Aorta (tissue), 5 donors: ENCODE measurements at regions not wholly inside any gene's neighbourhood (a gene's known extent, or its start where the extent isn't known, plus 50 kb on each side); places are given as distances from the start of the nearest gene placed in this dataset.

Source experiments
- ATAC-seq: fragments of 200-7000 bp; cut with Tn5 transposase; one replicate; pipeline ENCODE4 v1.9.1; 2022; ENCODE audit warnings: moderate library complexity; ENCODE audit not compliant: low FRiP score
- DNase-seq, 2 donors: peaks; one replicate each; pipeline ENCODE4 v3.0.0-alpha.2; 2020
- H3K27ac ChIP-seq, 2 donors: one replicate each; pipeline ENCODE4 v1.5.1; 2013; ENCODE audit warnings: low read length in 2 of 2, mild to moderate bottlenecking in 2 of 2, moderate library complexity in 2 of 2, control low read depth in 1 of 2, inconsistent platforms in 1 of 2, low read depth in 1 of 2
- H3K27me3 ChIP-seq, 2 donors: one replicate each; pipeline ENCODE4 v1.6.1; 2013; ENCODE audit warnings: control low read depth in 1 of 2, low read length in 1 of 2, mild to moderate bottlenecking in 1 of 2, moderate library complexity in 1 of 2; ENCODE audit not compliant: insufficient read depth in 2 of 2, control insufficient read depth in 1 of 2
- H3K36me3 ChIP-seq, 2 donors: one replicate each; pipeline ENCODE4 v1.6.1; 2013; ENCODE audit warnings: control low read depth in 1 of 2, low read length in 1 of 2, mild to moderate bottlenecking in 1 of 2; ENCODE audit not compliant: insufficient read depth in 2 of 2, control insufficient read depth in 1 of 2
- H3K4me1 ChIP-seq, 2 donors: one replicate each; pipeline ENCODE4 v1.6.1; 2013; ENCODE audit warnings: low read length in 2 of 2, control low read depth in 1 of 2, mild to moderate bottlenecking in 1 of 2, moderate library complexity in 1 of 2; ENCODE audit not compliant: insufficient read depth in 2 of 2, control insufficient read depth in 1 of 2
- H3K4me3 ChIP-seq, 2 donors: one replicate each; pipeline ENCODE4 v1.5.1; 2013; ENCODE audit warnings: low read length in 2 of 2, control low read depth in 1 of 2, mild to moderate bottlenecking in 1 of 2
- H3K9me3 ChIP-seq: one replicate; pipeline ENCODE4 v1.6.1; 2013; ENCODE audit warnings: mild to moderate bottlenecking, low read length; ENCODE audit not compliant: control insufficient read depth
- WGBS, 2 donors: extraction: QIAGEN DNeasy Blood & Tissue Kit; methylation state at CpG; one replicate each; pipeline ENCODE4 v1.1.7; 2013; 5-methylcytosine and 5-hydroxymethylcytosine counted together
- intact Hi-C, 2 donors: fragments of 100-400 bp; cut with DNase I; formaldehyde crosslinking; loops; one replicate each; pipeline versions ENCODE4 v1.14.2 to v1.15.0; 2022
- donor health status: healthy with polysubstance abuse.
- donor health status: Bipolar disorder and iron deficiency.
- donor health status: DM: no; HTN: no; CAD: no.
- donor health status: DM: no; HTN: no; CAD: no.
- donor health status: DM: yes; HTN: yes; CAD: no.

GRCh38 chr2:220064111-220065030 is 436.9 kb downstream of the SLC4A3 start:
- intact Hi-C loops, result no loop called here
- Histone ChIP-seq H3K27me3 (no peaks in the 10 kb centered on the region), H3K4me3 (no peak overlapping the region), H3K9me3 (no peaks in the 10 kb centered on the region), H3K36me3 (no peaks in the 10 kb centered on the region), H3K27ac (no peak overlapping the region), H3K4me1 (peaks cover 0 to 4% of the 10 kb centered on the region in 2 donors)
- DNase-seq (no peak), ATAC-seq (no peak)
- 53 to 57% methylated on average over 13 of the region's 13 CpGs for WGBS, 2 donors

- no peak for ATAC-seq
- Histone ChIP-seq H3K27ac (no peak overlapping the region), H3K4me3 (no peak overlapping the region), H3K27me3 (no peaks in the 10 kb centered on the region), H3K36me3 (no peaks in the 10 kb centered on the region), H3K9me3 (no peaks in the 10 kb centered on the region), H3K4me1 (peaks cover 0 to 4% of the 10 kb centered on the region in 2 donors)
- 51 to 63% methylated on average over 2 of the region's 2 CpGs for WGBS, 2 donors
- DNase-seq, result no peak
- intact Hi-C loops, result no loop called here
Measured at GRCh38 chr2:220065581-220065980, 438.2 kb downstream of the SLC4A3 start.

- no peaks in the 10 kb centered on the region for H3K27me3 ChIP-seq
- H3K27ac ChIP-seq, result no peak overlapping the region
- H3K9me3 ChIP-seq, result no peaks in the 10 kb centered on the region
- no peak overlapping the region for H3K4me3 ChIP-seq
- ATAC-seq (no peak), DNase-seq (no peak)
- H3K36me3 ChIP-seq, result no peaks in the 10 kb centered on the region
- intact Hi-C loops, result no loop called here
- H3K4me1 ChIP-seq, result no peaks in the 10 kb centered on the region
- 49 to 63% methylated on average over 2 of the region's 2 CpGs for WGBS, 2 donors
Measured at GRCh38 chr2:220068846-220069245, 441.4 kb downstream of the SLC4A3 start.

- Histone ChIP-seq H3K4me1 (no peaks in the 10 kb centered on the region), H3K27ac (no peak overlapping the region), H3K36me3 (no peaks in the 10 kb centered on the region), H3K9me3 (no peaks in the 10 kb centered on the region), H3K4me3 (no peak overlapping the region), H3K27me3 (no peaks in the 10 kb centered on the region)
- no peak for DNase-seq
- WGBS, 2 donors, result 95 to 100% methylated on average over 1 of the region's 1 CpG
- intact Hi-C loops, result loop anchor here in 1 of 2 donors (10.0 kb wide), 1 partner anchor 154 kb away; no protein-coding TSS in a partner anchor
- no peak for ATAC-seq
Measured at GRCh38 chr2:220070349-220070748, 442.9 kb downstream of the SLC4A3 start.

GRCh38 chr2:220071696-220072095 is 444.3 kb downstream of the SLC4A3 start:
- DNase-seq (no peak), ATAC-seq (no peak)
- intact Hi-C loops, result loop anchor here in 1 of 2 donors (10.0 kb wide), 1 partner anchor 153 kb away; no protein-coding TSS in a partner anchor
- Histone ChIP-seq H3K4me3 (no peak overlapping the region), H3K36me3 (no peaks in the 10 kb centered on the region), H3K27me3 (no peaks in the 10 kb centered on the region), H3K9me3 (no peaks in the 10 kb centered on the region), H3K27ac (no peak overlapping the region), H3K4me1 (no peaks in the 10 kb centered on the region)
- 78 to 85% methylated on average over 5 of the region's 5 CpGs for WGBS, 2 donors

- Histone ChIP-seq H3K27ac (no peak overlapping the region), H3K9me3 (no peaks in the 10 kb centered on the region), H3K36me3 (no peaks in the 10 kb centered on the region), H3K4me3 (no peak overlapping the region), H3K27me3 (no peaks in the 10 kb centered on the region), H3K4me1 (no peaks in the 10 kb centered on the region)
- WGBS, 2 donors, result 77 to 79% methylated on average over 8 of the region's 8 CpGs
- intact Hi-C loops, result loop anchor here in 1 of 2 donors (10.0 kb wide), 1 partner anchor 152 kb away; no protein-coding TSS in a partner anchor
- ATAC-seq (no peak), DNase-seq (no peak)
Measured at GRCh38 chr2:220072669-220073220, 445.3 kb downstream of the SLC4A3 start.

- H3K27me3 ChIP-seq, result no peaks in the 10 kb centered on the region
- no peak overlapping the region for H3K27ac ChIP-seq
- H3K4me3 ChIP-seq, result no peak overlapping the region
- ATAC-seq (no peak), DNase-seq (no peak)
- H3K4me1 ChIP-seq, result peaks cover 0 to 3% of the 10 kb centered on the region in 2 donors
- intact Hi-C loops, result loop anchor here in 1 of 2 donors (5.0 to 10.0 kb wide), 2 partner anchors 149 to 201 kb away; no protein-coding TSS in a partner anchor
- no peaks in the 10 kb centered on the region for H3K9me3 ChIP-seq
- no peaks in the 10 kb centered on the region for H3K36me3 ChIP-seq
- WGBS, 2 donors, result 35 to 41% methylated on average over 1 of the region's 1 CpG
Measured at GRCh38 chr2:220075835-220076234, 448.4 kb downstream of the SLC4A3 start.

GRCh38 chr2:220076734-220077133 is 449.3 kb downstream of the SLC4A3 start:
- 5 to 7% methylated on average over 9 of the region's 9 CpGs for WGBS, 2 donors
- Histone ChIP-seq H3K9me3 (no peaks in the 10 kb centered on the region), H3K4me3 (no peak overlapping the region), H3K36me3 (no peaks in the 10 kb centered on the region), H3K4me1 (peaks cover 0 to 5% of the 10 kb centered on the region in 2 donors), H3K27me3 (no peaks in the 10 kb centered on the region), H3K27ac (peak overlapping the region; percentile 6 to 59)
- intact Hi-C loops, result loop anchor here in 1 of 2 donors (5.0 to 10.0 kb wide), 2 partner anchors 148 to 201 kb away; no protein-coding TSS in a partner anchor
- ATAC-seq (peak; percentile 79), DNase-seq (peak in 1 of 2 donors; percentile 50)
